Left hindlimb (tissue), 1 donor: ENCODE measurements at regions not wholly inside any gene's neighbourhood (a gene's known extent, or its start where the extent isn't known, plus 50 kb on each side); places are given as distances from the start of the nearest gene placed in this dataset.
A peak's percentile ranks its signal among the peaks of the same experiment; 100 is the strongest.

Source experiments
- DNase-seq: peaks from one replicate; pipeline ENCODE4 v3.0.0-alpha.2; 2018

DNA sequence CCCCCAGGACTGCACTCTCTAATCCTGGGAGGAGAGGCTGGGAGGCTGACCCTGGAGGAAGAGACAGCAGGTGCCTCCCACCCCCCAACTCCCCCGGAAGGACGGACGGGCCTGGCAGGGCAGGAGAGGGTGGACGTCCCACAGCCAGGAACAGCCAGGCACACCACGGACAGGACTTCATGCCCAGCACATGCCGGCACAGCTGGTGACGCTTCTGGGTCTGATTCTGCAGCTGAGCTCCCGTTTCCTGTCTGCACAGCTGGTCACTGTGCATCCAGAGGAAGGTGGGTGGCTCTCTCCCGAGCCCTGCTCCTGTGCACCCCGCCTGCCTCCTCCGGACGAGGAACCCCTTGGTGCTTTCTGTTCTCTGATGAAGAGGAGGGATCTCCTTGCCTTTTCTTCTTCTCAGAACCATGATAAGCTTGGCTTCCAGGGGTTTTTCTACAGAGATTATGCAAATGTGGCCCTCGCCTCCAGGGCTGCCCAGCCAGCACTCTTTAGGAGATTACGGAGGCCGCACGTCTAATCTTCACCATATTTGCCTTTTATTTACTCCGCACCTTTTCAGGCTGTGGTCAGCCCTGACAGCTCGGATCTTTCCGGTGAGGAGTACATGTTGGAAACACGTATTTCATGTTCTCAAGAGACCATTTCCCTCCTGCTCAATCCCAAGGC lies 1295.8 kb downstream of the BRD1 start:
- no peak for DNase-seq

DNA sequence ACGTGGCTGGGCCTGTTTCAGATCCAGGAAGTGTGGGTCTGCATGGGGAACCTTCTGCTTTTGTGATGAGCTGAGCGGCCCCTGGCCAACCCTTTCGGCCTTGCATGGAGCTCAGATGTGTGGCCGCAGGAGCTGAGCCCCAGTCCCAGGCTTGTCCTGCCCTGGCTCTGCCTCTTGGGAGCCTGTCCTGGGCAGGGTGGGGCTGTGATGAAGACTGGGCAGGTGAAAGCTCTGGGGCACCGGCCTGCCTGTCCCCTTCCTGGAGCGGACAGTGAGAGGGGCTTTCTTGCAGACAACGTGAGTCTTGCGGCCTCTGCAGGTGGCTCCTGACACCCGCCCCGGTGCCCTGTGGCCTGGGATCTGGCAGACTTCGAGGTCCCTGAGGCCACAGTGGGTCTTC lies 1296.6 kb downstream of the BRD1 start:
- no peak for DNase-seq

DNA sequence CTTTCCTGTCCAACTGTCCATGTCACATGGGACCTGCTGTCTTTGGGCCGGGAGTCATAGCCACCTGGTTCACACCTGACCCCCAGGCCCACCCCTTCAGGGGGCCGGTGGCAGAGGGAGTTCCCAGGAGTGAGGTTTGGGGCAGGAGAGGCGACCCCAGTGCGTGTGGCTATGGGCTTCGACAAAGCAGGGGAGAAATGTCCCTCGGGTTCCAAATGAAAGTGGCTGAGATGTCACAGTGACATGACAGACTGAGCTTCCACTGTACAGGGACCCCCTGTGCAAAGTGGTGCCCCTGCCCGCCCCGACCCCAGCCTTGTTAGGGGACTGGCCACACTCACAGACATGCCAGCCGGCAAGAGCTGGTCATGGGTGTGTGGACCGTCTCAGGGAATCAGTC lies 1297.0 kb downstream of the BRD1 start:
- no peak for DNase-seq

DNA sequence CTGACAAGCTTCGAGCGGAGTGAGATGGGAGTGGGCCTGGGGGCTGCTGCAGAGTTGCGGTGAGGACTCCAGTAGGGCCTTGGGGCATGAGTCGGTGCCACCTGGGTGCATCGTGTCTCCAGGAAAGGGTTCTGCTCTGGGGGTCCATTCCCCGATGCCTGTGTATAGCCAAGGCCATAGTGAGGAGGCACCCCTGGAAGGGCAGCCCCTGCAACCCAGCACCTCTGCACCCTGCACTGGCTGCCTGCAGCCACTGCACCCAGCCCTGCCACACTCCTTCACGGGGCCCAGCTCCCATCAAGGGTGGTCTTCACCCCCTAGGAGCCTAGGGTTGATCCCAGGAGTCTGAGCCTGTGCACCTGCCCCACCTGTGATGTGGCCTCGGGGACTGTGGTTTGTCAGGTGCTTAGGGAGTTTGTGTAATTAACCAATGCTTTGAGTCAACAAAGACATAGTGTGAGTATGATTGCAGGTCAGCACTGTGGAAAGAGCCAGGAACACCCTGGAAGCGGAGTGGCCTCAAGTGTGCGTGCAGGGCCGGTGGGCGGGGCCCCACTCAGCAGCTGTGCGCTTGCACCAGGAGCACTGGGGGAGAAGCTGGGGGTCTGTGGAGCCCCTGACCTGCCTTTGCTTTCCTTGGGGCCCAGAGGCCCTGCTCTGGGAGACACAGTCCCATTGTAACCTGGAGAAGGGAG lies 1299.3 kb downstream of the BRD1 start:
- no peak for DNase-seq

DNA sequence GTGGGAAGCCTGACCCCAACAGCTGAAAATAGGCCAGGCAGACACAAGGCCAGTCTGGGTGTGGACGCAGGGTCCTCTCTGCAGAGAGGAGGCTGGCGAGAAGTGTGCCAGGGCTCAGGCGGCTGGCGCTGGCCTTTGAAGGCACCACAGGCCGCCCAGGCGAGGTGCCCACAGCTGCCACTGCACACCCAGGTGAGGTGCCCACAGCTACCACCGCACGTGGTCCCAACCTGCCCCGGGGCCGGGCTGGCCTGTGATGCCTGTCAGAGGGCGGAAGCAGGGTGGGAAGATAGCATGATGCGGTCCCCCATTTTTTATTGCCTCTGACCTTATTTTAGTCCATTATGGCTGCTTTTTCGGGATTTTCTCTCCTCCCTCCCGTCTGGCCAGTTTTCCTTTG lies 1303.9 kb downstream of the BRD1 start:
- DNase-seq, result no peak

- no peak for DNase-seq
These were observed 1304.6 kb downstream of the BRD1 start for GRCh38 chr22:48523091-48523490.

DNA sequence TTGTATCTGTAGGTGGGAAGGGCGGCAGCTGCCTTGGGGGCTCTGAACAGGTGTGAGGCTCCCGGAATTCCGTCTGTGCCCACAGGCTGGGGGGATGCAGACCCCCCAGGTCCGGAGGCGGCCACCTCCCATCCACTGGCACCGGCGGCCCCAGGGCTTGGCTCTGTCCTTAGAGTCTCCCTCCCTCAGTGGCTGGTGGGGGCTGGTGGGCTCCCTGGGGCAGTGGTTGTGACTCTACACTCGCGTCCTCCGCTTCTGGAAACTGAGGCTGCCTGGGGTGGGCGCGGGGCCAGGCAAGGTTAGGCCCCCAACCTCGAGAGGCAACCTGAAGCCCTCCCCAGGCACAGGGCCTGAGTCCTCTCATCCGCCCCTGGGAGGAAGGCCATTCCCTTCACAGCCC lies 1305.4 kb downstream of the BRD1 start:
- no peak for DNase-seq

DNA sequence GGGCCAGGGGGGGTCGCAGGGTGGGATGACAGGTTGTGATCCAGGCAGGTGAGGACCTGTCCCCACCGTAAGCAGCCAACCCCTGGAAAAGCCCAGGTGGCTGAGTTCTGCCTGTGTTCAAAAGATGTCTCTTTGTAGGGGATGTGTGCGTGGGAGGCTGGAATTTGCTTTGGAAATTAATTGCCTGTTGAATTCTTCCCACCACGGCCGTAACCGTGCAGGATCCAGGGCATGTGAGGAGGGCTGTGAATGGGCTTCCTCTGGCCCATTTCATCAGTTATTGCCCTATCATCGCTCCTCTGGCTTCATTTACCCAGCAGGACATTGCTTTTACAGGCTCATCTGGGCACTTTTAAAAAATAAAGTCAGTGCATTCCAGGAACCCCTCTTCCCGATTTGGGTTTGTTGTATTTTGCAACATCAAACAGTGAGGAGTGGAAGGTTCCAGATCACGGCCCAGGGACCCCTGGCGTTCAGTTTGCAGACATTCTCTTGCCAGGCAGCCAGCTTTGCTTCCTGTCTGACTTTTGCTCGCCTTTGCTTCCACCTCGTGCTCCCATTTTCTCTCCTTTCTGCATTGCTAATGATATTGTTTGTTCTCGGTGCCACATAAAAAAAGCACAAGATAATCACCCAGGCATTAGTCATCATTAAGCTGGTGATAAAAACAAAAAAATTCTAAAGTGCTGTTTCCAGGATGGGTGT lies 1306.6 kb downstream of the BRD1 start:
- no peak for DNase-seq

- DNase-seq, result no peak
These were observed 1307.5 kb downstream of the BRD1 start for GRCh38 chr22:48520207-48520606.

DNA sequence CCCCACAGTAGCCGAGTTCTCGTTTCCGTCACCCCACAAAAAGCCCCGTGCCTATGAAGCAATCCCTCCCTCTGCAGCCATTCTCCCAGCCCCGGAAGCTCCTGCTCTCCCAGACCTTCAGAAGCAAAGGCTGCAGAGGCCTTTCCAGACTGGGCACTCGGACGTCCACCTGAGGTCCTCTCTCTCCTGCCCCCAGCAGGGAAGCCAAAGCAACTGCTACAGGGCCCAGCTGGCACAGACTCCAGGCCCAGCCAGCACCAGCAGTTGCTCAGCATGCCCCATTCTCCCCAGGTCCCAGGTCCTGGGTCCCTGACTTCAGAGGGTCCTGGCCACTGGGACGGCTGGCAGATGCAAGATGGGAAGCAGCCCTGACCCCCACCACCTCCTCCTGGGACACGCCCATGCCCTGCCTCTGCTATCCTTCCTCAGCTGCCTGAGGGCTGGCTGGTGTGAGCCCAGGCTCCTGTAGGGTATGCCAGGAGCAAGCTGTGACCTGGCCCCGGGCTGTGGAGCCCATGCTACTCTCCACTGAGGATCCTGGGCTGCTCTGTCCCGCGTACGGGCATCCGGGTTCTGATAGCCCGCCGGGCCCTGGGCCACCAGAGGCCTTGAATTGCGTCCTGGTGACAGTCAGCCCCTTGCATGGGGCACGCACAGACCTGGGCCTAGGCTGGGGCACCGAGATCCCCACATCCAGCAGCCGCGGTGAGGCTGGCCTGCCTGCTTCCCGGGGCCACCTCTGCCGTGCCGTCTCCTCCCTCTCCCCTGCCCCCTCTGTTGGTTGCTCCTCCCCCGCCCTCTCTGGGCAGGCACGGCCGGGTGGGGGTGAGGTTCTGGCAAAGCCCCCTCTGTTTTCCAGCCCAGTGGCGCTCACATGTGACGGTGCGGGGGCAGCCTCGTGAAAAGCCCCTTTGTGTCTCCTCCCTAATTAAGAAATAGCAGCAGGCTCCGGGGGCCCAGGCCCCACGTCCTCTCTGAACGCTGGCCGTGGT lies 1310.3 kb downstream of the BRD1 start:
- peak; percentile 72 for DNase-seq

DNA sequence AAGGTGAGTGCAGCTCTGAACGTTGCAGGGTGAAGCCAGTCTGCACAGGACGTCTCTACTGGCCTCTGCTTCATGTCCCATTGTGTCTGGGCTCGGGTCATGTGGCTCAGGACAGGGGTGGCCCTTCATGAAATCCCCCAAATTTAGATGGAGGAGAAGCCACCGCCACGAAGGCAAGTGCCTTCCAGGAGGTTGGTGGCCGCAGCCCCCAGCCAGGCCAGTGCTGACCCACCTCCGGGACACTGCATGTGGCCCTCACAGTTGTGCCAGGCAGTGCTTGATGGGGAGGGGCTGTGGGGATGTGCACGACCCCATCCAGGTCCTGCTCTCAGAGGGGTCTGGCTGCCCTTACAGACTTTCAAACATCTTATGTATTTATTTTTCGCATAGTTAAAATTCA lies 1311.1 kb downstream of the BRD1 start:
- DNase-seq, result no peak

GRCh38 chr22:48515571-48516200 lies 1312.0 kb downstream of the BRD1 start:
- DNase-seq, result no peak

GRCh38 chr22:48513929-48514328 lies 1313.7 kb downstream of the BRD1 start:
- no peak for DNase-seq

- no peak for DNase-seq
These were observed 1314.2 kb downstream of the BRD1 start for GRCh38 chr22:48513446-48513845.

GRCh38 chr22:48511781-48512327 lies 1315.8 kb downstream of the BRD1 start:
- no peak for DNase-seq

GRCh38 chr22:48511211-48511610 lies 1316.5 kb downstream of the BRD1 start:
- no peak for DNase-seq

- DNase-seq, result no peak
These were observed 1317.1 kb downstream of the BRD1 start for GRCh38 chr22:48510599-48510998.

DNA sequence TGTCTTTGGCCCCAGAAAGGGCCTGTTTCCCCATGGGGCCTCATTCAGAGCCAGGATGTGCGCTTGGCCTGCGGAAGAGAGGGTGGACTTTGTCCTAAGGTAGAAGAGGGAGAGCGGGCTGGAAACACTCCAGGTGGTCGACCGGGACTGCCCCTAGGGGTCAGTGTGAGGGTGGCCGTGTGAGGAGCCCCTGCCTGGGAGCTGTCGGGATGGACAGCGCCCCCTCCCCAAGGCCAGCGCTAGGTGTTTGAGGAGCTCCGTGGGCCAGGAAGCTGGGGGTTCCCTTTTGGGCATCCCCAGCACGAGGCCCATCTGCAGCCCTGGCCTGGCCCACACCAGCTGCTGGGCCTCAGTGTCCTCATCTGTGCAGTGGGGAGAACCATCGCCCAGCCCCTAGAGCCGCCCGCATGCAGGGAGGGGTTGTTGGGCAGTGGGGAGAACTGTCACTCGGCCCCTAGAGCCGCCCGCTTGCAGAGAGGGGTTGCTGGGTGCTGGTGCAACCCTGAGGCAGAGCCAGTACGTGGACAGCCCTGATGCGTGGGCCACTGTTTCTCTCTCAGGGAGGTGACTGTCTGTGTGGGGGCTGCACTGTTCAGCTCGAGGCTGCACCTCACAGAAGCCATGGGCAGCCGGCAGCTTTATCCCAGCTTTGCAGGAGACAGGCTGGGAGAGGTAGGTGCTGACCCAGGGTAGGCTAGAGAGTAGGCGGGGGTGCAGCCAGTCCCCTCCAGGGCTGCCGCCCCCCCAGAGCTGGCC lies 1319.9 kb downstream of the BRD1 start:
- DNase-seq, result no peak

GRCh38 chr22:48507171-48507570 lies 1320.5 kb downstream of the BRD1 start:
- DNase-seq, result no peak

DNA sequence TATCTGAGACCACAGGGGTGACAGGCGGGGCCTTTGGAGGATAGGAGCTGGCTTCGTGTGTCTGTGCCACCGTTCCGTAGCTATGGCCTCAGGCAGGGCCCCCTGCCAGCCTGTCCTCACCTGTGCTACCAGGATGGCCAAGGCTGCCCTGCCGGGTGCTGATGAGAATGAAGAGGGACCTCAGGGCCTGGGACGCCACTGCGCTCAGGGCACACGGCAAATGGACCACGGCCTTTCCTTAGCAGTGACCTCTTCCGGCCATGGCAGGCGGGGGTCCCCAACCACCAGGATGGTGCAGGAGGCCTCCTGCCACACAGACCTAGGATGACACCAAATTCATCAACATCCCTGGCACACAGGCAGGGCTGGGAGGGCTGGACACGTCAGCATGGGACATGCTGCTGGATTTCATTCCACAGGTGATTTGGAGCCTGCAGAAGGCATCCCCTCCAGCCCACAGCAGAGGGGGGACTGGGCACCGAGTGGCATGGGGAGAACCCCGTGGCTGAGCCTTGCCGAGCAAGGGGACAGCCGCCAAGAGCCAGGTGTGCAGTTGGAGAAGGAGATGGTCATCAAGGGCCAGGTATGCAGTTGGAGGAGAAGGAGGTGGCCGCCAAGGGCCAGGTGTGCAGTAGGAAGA lies 1321.0 kb downstream of the BRD1 start:
- no peak for DNase-seq

- DNase-seq, result no peak
These were observed 1321.8 kb downstream of the BRD1 start for GRCh38 chr22:48505891-48506290.
